NCI-H748 treated with DMSO at 0.1 percent for 48 hours (cell line): ENCODE measurements at regions not wholly inside any gene's neighbourhood (a gene's known extent, or its start where the extent isn't known, plus 50 kb on each side); places are given as distances from the start of the nearest gene placed in this dataset.
A peak's percentile ranks its signal among the peaks of the same experiment; 100 is the strongest.
"Not testable (repeated sequence)": the region's sequence is repeated elsewhere in the genome, so short reads cannot be mapped to it uniquely, and the experiment has no call there.

Source experiments
- DNase-seq: peaks from one replicate; lab custom pipeline; 2025; lab: John Stamatoyannopoulos, UW

- DNase-seq = peak; percentile 88
These were observed 59.0 kb upstream of the ZNF532 start for GRCh38 chr18:58805467-58806187.

GRCh38 chr18:58806826-58807714 lies 57.6 kb upstream of the ZNF532 start:
- DNase-seq = no peak

- no peak for DNase-seq
These were observed 56.9 kb upstream of the ZNF532 start for GRCh38 chr18:58807766-58808165.

GRCh38 chr18:58808349-58808748 lies 56.3 kb upstream of the ZNF532 start:
- no peak for DNase-seq

- not testable (repeated sequence) for DNase-seq
These were observed 52.8 kb upstream of the ZNF532 start for GRCh38 chr18:58811859-58812258.

- DNase-seq = no peak
These were observed 51.6 kb upstream of the ZNF532 start for GRCh38 chr18:58813105-58813504.

- no peak for DNase-seq
These were observed 51.0 kb upstream of the ZNF532 start for GRCh38 chr18:58813561-58814225.

- DNase-seq = no peak
These were observed 50.4 kb upstream of the ZNF532 start for GRCh38 chr18:58814317-58814716.
